NCI-H2029 treated with DMSO at 0.1 percent for 48 hours (cell line): ENCODE measurements at regions not wholly inside any gene's neighbourhood (a gene's known extent, or its start where the extent isn't known, plus 50 kb on each side); places are given as distances from the start of the nearest gene placed in this dataset.

ENCODE experiments used
- DNase-seq: peaks from one replicate; lab custom pipeline; 2025; lab: John Stamatoyannopoulos, UW

GRCh38 chr3:168248383-168249204, 152.9 kb upstream of the GOLIM4 start:
- no peak for DNase-seq

GRCh38 chr3:168241156-168241555, 145.4 kb upstream of the GOLIM4 start:
- DNase-seq, result no peak

GRCh38 chr3:168239287-168239686, 143.6 kb upstream of the GOLIM4 start:
- DNase-seq, result no peak

- no peak for DNase-seq
These were observed 137.3 kb upstream of the GOLIM4 start for GRCh38 chr3:168233001-168233400.

GRCh38 chr3:168223085-168223484, 127.4 kb upstream of the GOLIM4 start:
- no peak for DNase-seq

GRCh38 chr3:168220556-168220955, 124.8 kb upstream of the GOLIM4 start:
- no peak for DNase-seq

- no peak for DNase-seq
These were observed 123.8 kb upstream of the GOLIM4 start for GRCh38 chr3:168219530-168219929.

- DNase-seq, result no peak
These were observed 122.9 kb upstream of the GOLIM4 start for GRCh38 chr3:168218600-168218999.

- no peak for DNase-seq
These were observed 121.1 kb upstream of the GOLIM4 start for GRCh38 chr3:168216851-168217250.

- no peak for DNase-seq
These were observed 118.2 kb upstream of the GOLIM4 start for GRCh38 chr3:168213920-168214319.

GRCh38 chr3:168212664-168213285, 117.1 kb upstream of the GOLIM4 start:
- no peak for DNase-seq

- DNase-seq, result no peak
These were observed 109.7 kb upstream of the GOLIM4 start for GRCh38 chr3:168205451-168205850.

- no peak for DNase-seq
These were observed 101.4 kb upstream of the GOLIM4 start for GRCh38 chr3:168197162-168197561.

- DNase-seq, result no peak
These were observed 96.1 kb upstream of the GOLIM4 start for GRCh38 chr3:168191856-168192255.

- DNase-seq, result no peak
These were observed 91.5 kb upstream of the GOLIM4 start for GRCh38 chr3:168187233-168187632.

GRCh38 chr3:168186293-168186983, 90.7 kb upstream of the GOLIM4 start:
- DNase-seq, result peak; percentile 42

GRCh38 chr3:168183774-168184173, 88.0 kb upstream of the GOLIM4 start:
- no peak for DNase-seq

- no peak for DNase-seq
These were observed 73.0 kb upstream of the GOLIM4 start for GRCh38 chr3:168168743-168169142.

- DNase-seq, result peak; percentile 47
These were observed 69.9 kb upstream of the GOLIM4 start for GRCh38 chr3:168165390-168166269.

- DNase-seq, result no peak
These were observed 66.4 kb upstream of the GOLIM4 start for GRCh38 chr3:168162172-168162571.

- DNase-seq, result no peak
These were observed 66.0 kb upstream of the GOLIM4 start for GRCh38 chr3:168161696-168162095.

GRCh38 chr3:168157903-168158302, 62.2 kb upstream of the GOLIM4 start:
- no peak for DNase-seq
